Kidney glomerular epithelial cell (primary cell): ENCODE measurements at regions not wholly inside any gene's neighbourhood (a gene's known extent, or its start where the extent isn't known, plus 50 kb on each side); places are given as distances from the start of the nearest gene placed in this dataset.

Source experiments
- DNase-seq: peaks from one replicate; lab custom pipeline; 2025; lab: John Stamatoyannopoulos, UW

GRCh38 chr9:1331546-1332038 is 281.4 kb downstream of the DMRT2 start:
- no peak for DNase-seq

- DNase-seq: no peak
Measured at GRCh38 chr9:1332156-1332555, 282.0 kb downstream of the DMRT2 start.

- no peak for DNase-seq
Measured at GRCh38 chr9:1335174-1335573, 285.0 kb downstream of the DMRT2 start.

GRCh38 chr9:1337169-1337568 is 287.0 kb downstream of the DMRT2 start:
- DNase-seq: no peak

- no peak for DNase-seq
Measured at GRCh38 chr9:1340390-1340789, 290.2 kb downstream of the DMRT2 start.

GRCh38 chr9:1353291-1353690 is 303.1 kb downstream of the DMRT2 start:
- DNase-seq: no peak

- no peak for DNase-seq
Measured at GRCh38 chr9:1354086-1354485, 303.9 kb downstream of the DMRT2 start.

- DNase-seq: no peak
Measured at GRCh38 chr9:1354606-1355005, 304.4 kb downstream of the DMRT2 start.

GRCh38 chr9:1355656-1356055 is 305.5 kb downstream of the DMRT2 start:
- DNase-seq: no peak

GRCh38 chr9:1362845-1363244 is 312.7 kb downstream of the DMRT2 start:
- DNase-seq: no peak

- no peak for DNase-seq
Measured at GRCh38 chr9:1366276-1366675, 316.1 kb downstream of the DMRT2 start.

GRCh38 chr9:1369297-1369696 is 319.1 kb downstream of the DMRT2 start:
- DNase-seq: no peak

GRCh38 chr9:1373445-1373844 is 323.3 kb downstream of the DMRT2 start:
- no peak for DNase-seq

GRCh38 chr9:1383899-1384455 is 333.8 kb downstream of the DMRT2 start:
- no peak for DNase-seq

- DNase-seq: no peak
Measured at GRCh38 chr9:1384816-1385215, 334.7 kb downstream of the DMRT2 start.

GRCh38 chr9:1386420-1386819 is 336.3 kb downstream of the DMRT2 start:
- DNase-seq: no peak

- DNase-seq: no peak
Measured at GRCh38 chr9:1388216-1388615, 338.1 kb downstream of the DMRT2 start.

- DNase-seq: no peak
Measured at GRCh38 chr9:1400983-1401382, 350.8 kb downstream of the DMRT2 start.

GRCh38 chr9:1404940-1405339 is 354.8 kb downstream of the DMRT2 start:
- DNase-seq: no peak

- DNase-seq: no peak
Measured at GRCh38 chr9:1411826-1412225, 361.7 kb downstream of the DMRT2 start.

GRCh38 chr9:1414711-1415131 is 364.6 kb downstream of the DMRT2 start:
- DNase-seq: no peak

GRCh38 chr9:1415146-1415545 is 365.0 kb downstream of the DMRT2 start:
- no peak for DNase-seq

GRCh38 chr9:1416261-1416660 is 366.1 kb downstream of the DMRT2 start:
- DNase-seq: no peak

GRCh38 chr9:1421436-1421835 is 371.3 kb downstream of the DMRT2 start:
- DNase-seq: no peak

GRCh38 chr9:1427875-1428274 is 377.7 kb downstream of the DMRT2 start:
- no peak for DNase-seq
